CD4-positive, alpha-beta T cell treated with Interleukin-15 for 4 hours (primary cell): ENCODE measurements at regions not wholly inside any gene's neighbourhood (a gene's known extent, or its start where the extent isn't known, plus 50 kb on each side); places are given as distances from the start of the nearest gene placed in this dataset.

Experiments
- DNase-seq: peaks from one replicate; pipeline ENCODE4 v3.0.0-alpha.2; 2020; ENCODE audit warnings: low spot score

- DNase-seq: no peak
These were observed 439.6 kb downstream of the CDH8 start for GRCh38 chr16:61596655-61597054.

GRCh38 chr16:61595605-61596004, 440.6 kb downstream of the CDH8 start:
- no peak for DNase-seq

- DNase-seq: no peak
These were observed 445.7 kb downstream of the CDH8 start for GRCh38 chr16:61590577-61590976.

- DNase-seq: no peak
These were observed 448.7 kb downstream of the CDH8 start for GRCh38 chr16:61587526-61587925.

- no peak for DNase-seq
These were observed 454.7 kb downstream of the CDH8 start for GRCh38 chr16:61581417-61582046.

- no peak for DNase-seq
These were observed 455.7 kb downstream of the CDH8 start for GRCh38 chr16:61580579-61580978.

GRCh38 chr16:61579195-61579594, 457.0 kb downstream of the CDH8 start:
- no peak for DNase-seq

- no peak for DNase-seq
These were observed 459.8 kb downstream of the CDH8 start for GRCh38 chr16:61576476-61576875.

GRCh38 chr16:61575617-61576016, 460.6 kb downstream of the CDH8 start:
- no peak for DNase-seq

- DNase-seq: no peak
These were observed 467.2 kb downstream of the CDH8 start for GRCh38 chr16:61569028-61569427.

GRCh38 chr16:61564716-61565115, 471.5 kb downstream of the CDH8 start:
- no peak for DNase-seq

GRCh38 chr16:61555718-61556441, 480.4 kb downstream of the CDH8 start:
- no peak for DNase-seq

GRCh38 chr16:61549327-61549726, 486.9 kb downstream of the CDH8 start:
- no peak for DNase-seq

- no peak for DNase-seq
These were observed 488.6 kb downstream of the CDH8 start for GRCh38 chr16:61547626-61548025.

GRCh38 chr16:61544165-61544564, 492.1 kb downstream of the CDH8 start:
- no peak for DNase-seq

GRCh38 chr16:61540216-61540615, 496.0 kb downstream of the CDH8 start:
- DNase-seq: no peak

- no peak for DNase-seq
These were observed 505.5 kb downstream of the CDH8 start for GRCh38 chr16:61530697-61531096.

GRCh38 chr16:61500851-61501250, 535.4 kb downstream of the CDH8 start:
- DNase-seq: no peak

GRCh38 chr16:61480250-61480649, 556.0 kb downstream of the CDH8 start:
- no peak for DNase-seq

GRCh38 chr16:61471737-61472136, 564.5 kb downstream of the CDH8 start:
- DNase-seq: no peak

- DNase-seq: no peak
These were observed 565.2 kb downstream of the CDH8 start for GRCh38 chr16:61471023-61471422.

GRCh38 chr16:61465285-61465684, 571.0 kb downstream of the CDH8 start:
- no peak for DNase-seq

- DNase-seq: no peak
These were observed 576.2 kb downstream of the CDH8 start for GRCh38 chr16:61460020-61460419.

GRCh38 chr16:61435346-61435745, 600.9 kb downstream of the CDH8 start:
- no peak for DNase-seq
